PC-3 (cell line): ENCODE measurements at regions not wholly inside any gene's neighbourhood (a gene's known extent, or its start where the extent isn't known, plus 50 kb on each side); places are given as distances from the start of the nearest gene placed in this dataset.

Experiments used
- ATAC-seq: fragments of 200-7000 bp; cut with Tn5 transposase; 2 replicates; pipeline ENCODE4 v1.9.1; 2020; ENCODE audit warnings: mild to moderate bottlenecking, moderate library complexity
- BruUV-seq: library from RNA; stranded (reverse); fragments of 400-500 nt; replicated peaks from 2 replicates; lab custom pipeline; 2021; lab: Mats Ljungman, UMichigan
- CTCF ChIA-PET: fragments of 300-600 bp; sonication (Branson Sonifier 250); formaldehyde crosslinking; loops from one replicate; lab custom pipeline; 2022; ENCODE audit warnings: antibody characterized with exemption; lab: Charles Lee
- POLR2A ChIA-PET: fragments of 300-600 bp; sonication (Branson Sonifier 250); formaldehyde crosslinking; loops from one replicate; lab custom pipeline; 2022; ENCODE audit warnings: antibody characterized with exemption; ENCODE audit not compliant: unreplicated experiment; lab: Charles Lee
- DNase-seq: peaks from one replicate; pipeline ENCODE4 v3.0.0-alpha.2; 2015
- H2AFZ ChIP-seq: fragments of 300-600 bp; sonication (generic); 2 replicates; pipeline ENCODE4 v1.6.0; 2016; ENCODE audit warnings: antibody characterized with exemption, low read length
- H3F3A ChIP-seq: fragments of 300-600 bp; sonication (generic); one replicate; pipeline ENCODE4 v1.6.0; 2017; ENCODE audit warnings: antibody characterized with exemption, low read length, control low read depth, mild to moderate bottlenecking; ENCODE audit not compliant: unreplicated experiment
- H3K27ac ChIP-seq: fragments of 300-600 bp; sonication (generic); 2 replicates; pipeline ENCODE4 v1.5.1; 2016; ENCODE audit warnings: mild to moderate bottlenecking, low read length
- H3K27me3 ChIP-seq: fragments of 300-600 bp; sonication (generic); 2 replicates; pipeline ENCODE4 v1.6.1; 2016; ENCODE audit warnings: low read length, mixed read lengths
- H3K36me3 ChIP-seq: fragments of 300-600 bp; sonication (generic); 2 replicates; pipeline ENCODE4 v1.6.1; 2016; ENCODE audit warnings: low read depth, mixed run types, low read length, mixed read lengths
- H3K4me1 ChIP-seq: fragments of 300-600 bp; sonication (generic); 2 replicates; pipeline ENCODE4 v1.5.1; 2016; ENCODE audit warnings: low read length; ENCODE audit not compliant: insufficient read depth
- H3K4me2 ChIP-seq: fragments of 300-600 bp; sonication (generic); 2 replicates; pipeline ENCODE4 v1.6.0; 2016; ENCODE audit warnings: low read length
- H3K4me3 ChIP-seq: fragments of 300-600 bp; sonication (generic); 2 replicates; pipeline ENCODE4 v1.5.1; 2016; ENCODE audit warnings: mild to moderate bottlenecking, low read length, mixed read lengths
- H3K79me2 ChIP-seq: fragments of 300-600 bp; sonication (generic); 2 replicates; pipeline ENCODE4 v1.6.1; 2017; ENCODE audit warnings: low read length, mixed read lengths
- H3K9ac ChIP-seq: fragments of 300-600 bp; sonication (generic); 2 replicates; pipeline ENCODE4 v1.6.0; 2016; ENCODE audit warnings: mild to moderate bottlenecking, low read length
- H3K9me2 ChIP-seq: fragments of 300-600 bp; sonication (generic); replicated peaks from 2 replicates; pipeline ENCODE4 v1.6.1; 2016; ENCODE audit warnings: mixed run types, low read length, mixed read lengths
- H3K9me3 ChIP-seq: fragments of 300-600 bp; sonication (generic); 2 replicates; pipeline ENCODE4 v1.6.1; 2016; ENCODE audit warnings: low read length, mixed read lengths
- H4K20me1 ChIP-seq: fragments of 300-600 bp; sonication (generic); 2 replicates; pipeline ENCODE4 v1.6.1; 2016; ENCODE audit warnings: low read length, mixed read lengths
- EZH2 ChIP-seq: fragments of 300-600 bp; sonication (generic); IDR thresholded peaks from one replicate; pipeline ENCODE4 v1.6.1; 2017; ENCODE audit warnings: antibody characterized with exemption, mild to moderate bottlenecking, low read length; ENCODE audit not compliant: unreplicated experiment
- EZH2phosphoT487 ChIP-seq: fragments of 300-600 bp; sonication (generic); IDR thresholded peaks from 2 replicates; pipeline ENCODE4 v1.6.1; 2018; ENCODE audit warnings: mild to moderate bottlenecking, antibody characterized with exemption, low read length, borderline replicate concordance
- intact Hi-C: fragments of 100-400 bp; cut with micrococcal nuclease; formaldehyde crosslinking; loops from 2 replicates; pipeline ENCODE4 v1.9.0; 2023
- TF ChIP-seq, protein P1 (sequence below): fragments of 300-600 bp; sonication (generic); conservative IDR thresholded peaks from 2 replicates; pipeline ENCODE4 v1.5.1; 2017; ENCODE audit warnings: antibody characterized with exemption, low read depth, mild to moderate bottlenecking, low read length

GRCh38 chr12:23093488-23093887, 468.5 kb downstream of the ETNK1 start:
- Histone ChIP-seq H3K4me2 (no peak overlapping the region), H3K27me3 (no peaks in the 10 kb centered on the region), H3K36me3 (no peaks in the 10 kb centered on the region), H3K79me2 (no peaks in the 10 kb centered on the region), H3K9ac (no peak overlapping the region), H3K4me3 (no peak overlapping the region), H3K9me2 (no peaks in the 10 kb centered on the region), H3K4me1 (no peaks in the 10 kb centered on the region), H3F3A (no peaks in the 10 kb centered on the region), H3K27ac (no peak overlapping the region), H2AFZ (no peak overlapping the region), H4K20me1 (no peaks in the 10 kb centered on the region), H3K9me3 (no peaks in the 10 kb centered on the region)
- ATAC-seq, result no peak
- intact Hi-C loops, result no loop called here
- TF ChIP-seq EZH2 (no peak), EZH2phosphoT487 (no peak)
- TF ChIP-seq, protein P1, sequence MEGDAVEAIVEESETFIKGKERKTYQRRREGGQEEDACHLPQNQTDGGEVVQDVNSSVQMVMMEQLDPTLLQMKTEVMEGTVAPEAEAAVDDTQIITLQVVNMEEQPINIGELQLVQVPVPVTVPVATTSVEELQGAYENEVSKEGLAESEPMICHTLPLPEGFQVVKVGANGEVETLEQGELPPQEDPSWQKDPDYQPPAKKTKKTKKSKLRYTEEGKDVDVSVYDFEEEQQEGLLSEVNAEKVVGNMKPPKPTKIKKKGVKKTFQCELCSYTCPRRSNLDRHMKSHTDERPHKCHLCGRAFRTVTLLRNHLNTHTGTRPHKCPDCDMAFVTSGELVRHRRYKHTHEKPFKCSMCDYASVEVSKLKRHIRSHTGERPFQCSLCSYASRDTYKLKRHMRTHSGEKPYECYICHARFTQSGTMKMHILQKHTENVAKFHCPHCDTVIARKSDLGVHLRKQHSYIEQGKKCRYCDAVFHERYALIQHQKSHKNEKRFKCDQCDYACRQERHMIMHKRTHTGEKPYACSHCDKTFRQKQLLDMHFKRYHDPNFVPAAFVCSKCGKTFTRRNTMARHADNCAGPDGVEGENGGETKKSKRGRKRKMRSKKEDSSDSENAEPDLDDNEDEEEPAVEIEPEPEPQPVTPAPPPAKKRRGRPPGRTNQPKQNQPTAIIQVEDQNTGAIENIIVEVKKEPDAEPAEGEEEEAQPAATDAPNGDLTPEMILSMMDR, result no peak
- CTCF ChIA-PET, result no interaction called here
- BruUV-seq, result no TSS peak
- no peak for DNase-seq
- POLR2A ChIA-PET, result no interaction called here

GRCh38 chr12:23096321-23096720, 471.4 kb downstream of the ETNK1 start:
- H3K4me2 ChIP-seq, result no peak overlapping the region
- no peaks in the 10 kb centered on the region for H3F3A ChIP-seq
- TF ChIP-seq EZH2phosphoT487 (no peak), EZH2 (no peak)
- TF ChIP-seq, protein P1, result no peak
- H3K4me3 ChIP-seq, result no peak overlapping the region
- BruUV-seq, result no TSS peak
- POLR2A ChIA-PET, result no interaction called here
- no peak overlapping the region for H3K9ac ChIP-seq
- no peak overlapping the region for H2AFZ ChIP-seq
- no peaks in the 10 kb centered on the region for H4K20me1 ChIP-seq
- no peaks in the 10 kb centered on the region for H3K36me3 ChIP-seq
- CTCF ChIA-PET, result no interaction called here
- no peaks in the 10 kb centered on the region for H3K4me1 ChIP-seq
- H3K9me2 ChIP-seq, result no peaks in the 10 kb centered on the region
- DNase-seq (no peak), ATAC-seq (no peak)
- no peaks in the 10 kb centered on the region for H3K9me3 ChIP-seq
- no peak overlapping the region for H3K27ac ChIP-seq
- intact Hi-C loops, result no loop called here
- H3K79me2 ChIP-seq, result no peaks in the 10 kb centered on the region
- no peaks in the 10 kb centered on the region for H3K27me3 ChIP-seq

DNA sequence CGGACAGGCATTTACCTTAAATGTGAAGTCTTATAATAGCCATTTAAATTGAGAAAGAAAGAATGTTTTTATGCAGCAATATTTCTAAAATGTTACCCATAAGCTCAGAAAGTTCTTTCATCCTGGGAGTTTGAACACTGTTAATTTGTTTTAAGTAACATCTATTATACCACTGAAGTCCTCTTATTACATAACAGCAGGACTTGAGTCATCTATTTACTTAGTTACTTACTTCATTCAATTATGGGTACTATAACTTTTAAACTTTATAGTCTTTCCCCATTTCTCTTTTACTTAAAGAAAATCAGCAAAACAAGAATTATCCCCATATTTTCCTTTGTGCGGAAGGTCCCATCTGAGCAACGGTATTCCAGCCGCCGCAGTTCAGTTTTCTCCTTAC, 473.1 kb downstream of the ETNK1 start:
- Histone ChIP-seq H3K36me3 (no peaks in the 10 kb centered on the region), H3F3A (no peaks in the 10 kb centered on the region), H3K4me2 (no peak overlapping the region), H3K9ac (no peak overlapping the region), H3K27ac (no peak overlapping the region), H3K9me2 (no peaks in the 10 kb centered on the region), H2AFZ (no peak overlapping the region), H4K20me1 (no peaks in the 10 kb centered on the region), H3K4me1 (no peaks in the 10 kb centered on the region), H3K79me2 (no peaks in the 10 kb centered on the region), H3K4me3 (no peak overlapping the region), H3K27me3 (no peaks in the 10 kb centered on the region), H3K9me3 (no peaks in the 10 kb centered on the region)
- POLR2A ChIA-PET, result no interaction called here
- no peak for DNase-seq
- TF ChIP-seq, protein P1, result no peak
- TF ChIP-seq EZH2 (no peak), EZH2phosphoT487 (no peak)
- no peak for ATAC-seq
- CTCF ChIA-PET, result interaction anchor here (0.8 kb wide), 1 partner anchor 12 kb away, joined by 4 read pairs; no protein-coding TSS in a partner anchor
- BruUV-seq, result no TSS peak
- intact Hi-C loops, result no loop called here
